GM12872 (cell line): ENCODE measurements at regions not wholly inside any gene's neighbourhood (a gene's known extent, or its start where the extent isn't known, plus 50 kb on each side); places are given as distances from the start of the nearest gene placed in this dataset.

Experiments used
- TF ChIP-seq, protein P1 (sequence below): IDR thresholded peaks from 3 replicates; pipeline ENCODE4 v1.5.1; 2011; ENCODE audit warnings: low read depth, mild to moderate bottlenecking, low read length, moderate library complexity; ENCODE audit not compliant: insufficient read depth

DNA sequence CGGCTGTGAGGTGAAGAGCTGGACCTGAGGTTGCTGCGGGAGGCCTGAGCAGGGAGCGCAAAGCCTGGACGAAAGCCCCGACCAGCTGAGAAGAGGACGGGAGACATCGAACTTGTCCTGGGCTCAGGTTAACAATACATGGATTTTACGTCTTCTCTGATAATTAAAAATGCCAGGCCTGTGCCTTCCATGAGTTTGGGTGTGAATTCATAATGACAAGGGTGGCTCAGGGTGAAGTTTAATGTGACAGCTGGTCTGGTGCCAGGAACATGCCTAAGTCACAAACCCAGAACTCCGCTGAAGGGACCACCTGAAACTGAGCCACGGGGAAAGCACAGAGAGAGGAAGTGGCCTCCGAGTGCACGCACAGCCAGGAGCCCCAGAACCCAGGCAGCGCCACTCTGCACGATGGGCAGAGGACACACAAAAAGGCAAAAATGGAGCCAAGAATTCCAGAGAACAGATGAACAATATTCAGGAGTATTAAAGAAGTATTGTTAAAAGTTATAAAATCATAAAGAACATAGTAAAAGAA lies 150.1 kb upstream of the RPS6KA2 start:
- TF ChIP-seq, protein P1, sequence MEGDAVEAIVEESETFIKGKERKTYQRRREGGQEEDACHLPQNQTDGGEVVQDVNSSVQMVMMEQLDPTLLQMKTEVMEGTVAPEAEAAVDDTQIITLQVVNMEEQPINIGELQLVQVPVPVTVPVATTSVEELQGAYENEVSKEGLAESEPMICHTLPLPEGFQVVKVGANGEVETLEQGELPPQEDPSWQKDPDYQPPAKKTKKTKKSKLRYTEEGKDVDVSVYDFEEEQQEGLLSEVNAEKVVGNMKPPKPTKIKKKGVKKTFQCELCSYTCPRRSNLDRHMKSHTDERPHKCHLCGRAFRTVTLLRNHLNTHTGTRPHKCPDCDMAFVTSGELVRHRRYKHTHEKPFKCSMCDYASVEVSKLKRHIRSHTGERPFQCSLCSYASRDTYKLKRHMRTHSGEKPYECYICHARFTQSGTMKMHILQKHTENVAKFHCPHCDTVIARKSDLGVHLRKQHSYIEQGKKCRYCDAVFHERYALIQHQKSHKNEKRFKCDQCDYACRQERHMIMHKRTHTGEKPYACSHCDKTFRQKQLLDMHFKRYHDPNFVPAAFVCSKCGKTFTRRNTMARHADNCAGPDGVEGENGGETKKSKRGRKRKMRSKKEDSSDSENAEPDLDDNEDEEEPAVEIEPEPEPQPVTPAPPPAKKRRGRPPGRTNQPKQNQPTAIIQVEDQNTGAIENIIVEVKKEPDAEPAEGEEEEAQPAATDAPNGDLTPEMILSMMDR, result no peak

DNA sequence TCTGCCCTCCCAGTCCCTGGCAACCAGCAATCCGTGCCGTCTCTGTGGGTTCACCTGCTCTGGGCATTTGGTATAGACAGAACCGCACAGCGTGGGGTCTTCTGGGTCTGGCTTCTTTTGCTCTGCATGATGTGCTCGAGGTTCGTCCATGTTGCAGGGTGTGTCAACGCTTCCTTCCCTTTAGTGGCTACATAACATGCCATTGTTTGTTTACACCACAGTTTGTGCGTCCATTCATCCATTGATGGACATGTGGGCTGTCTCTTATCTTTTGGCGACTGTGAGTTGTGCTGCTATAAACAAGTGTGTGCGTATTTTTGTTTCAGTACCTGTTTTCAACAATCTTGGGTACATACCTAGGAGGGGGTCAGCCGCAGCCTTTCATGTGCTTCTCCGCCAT lies 149.5 kb upstream of the RPS6KA2 start:
- TF ChIP-seq, protein P1, result no peak

DNA sequence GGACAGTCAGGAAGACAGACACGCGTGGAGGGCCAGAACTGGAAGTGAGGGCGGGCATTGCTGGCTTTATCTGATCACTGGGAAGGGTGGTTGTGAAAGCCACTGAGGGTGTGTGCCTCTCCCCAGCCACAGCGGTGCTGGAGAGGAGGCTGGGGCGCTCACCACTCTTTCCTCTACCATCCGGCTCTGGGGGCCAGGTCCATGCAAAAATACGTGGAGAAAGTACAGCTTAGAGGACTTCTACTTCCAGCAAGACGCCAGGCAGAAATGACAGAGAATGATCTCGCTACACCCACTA lies 148.8 kb upstream of the RPS6KA2 start:
- TF ChIP-seq, protein P1, result no peak

DNA sequence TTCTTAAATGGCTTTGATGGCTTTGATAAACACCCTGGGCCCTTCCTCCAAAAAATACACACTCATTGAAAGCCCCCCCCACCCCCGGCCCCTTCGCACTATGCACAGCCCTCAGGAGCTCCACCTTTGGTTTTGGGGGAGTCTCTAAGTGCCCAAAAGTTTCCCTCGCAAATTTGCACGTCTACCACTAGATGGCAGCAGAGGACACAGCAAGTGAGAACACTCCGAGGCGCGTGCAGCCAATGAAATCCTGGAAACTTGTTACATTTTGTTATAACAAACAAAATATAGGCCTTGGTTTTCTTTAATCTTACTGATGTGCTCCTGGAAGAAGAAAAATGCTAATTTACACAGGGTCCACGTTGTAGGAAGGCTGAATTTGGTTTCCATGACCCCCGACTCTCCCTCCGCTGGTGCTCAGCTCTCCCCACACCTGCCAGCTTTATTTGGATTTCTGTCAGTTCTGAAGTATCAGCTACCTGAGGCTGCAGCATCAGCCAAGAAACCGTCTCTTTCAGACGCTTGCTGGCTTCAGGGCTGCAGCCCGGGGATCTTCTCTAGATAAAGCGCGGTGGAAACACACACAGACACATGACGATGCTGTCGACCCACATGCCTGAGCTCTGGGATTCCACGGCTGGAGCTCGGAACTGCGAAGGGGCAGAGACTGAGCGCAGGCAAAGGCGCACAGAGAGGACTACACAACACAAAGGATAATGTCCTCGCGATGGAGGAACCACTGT lies 148.3 kb upstream of the RPS6KA2 start:
- TF ChIP-seq, protein P1, result peak; percentile 87

DNA sequence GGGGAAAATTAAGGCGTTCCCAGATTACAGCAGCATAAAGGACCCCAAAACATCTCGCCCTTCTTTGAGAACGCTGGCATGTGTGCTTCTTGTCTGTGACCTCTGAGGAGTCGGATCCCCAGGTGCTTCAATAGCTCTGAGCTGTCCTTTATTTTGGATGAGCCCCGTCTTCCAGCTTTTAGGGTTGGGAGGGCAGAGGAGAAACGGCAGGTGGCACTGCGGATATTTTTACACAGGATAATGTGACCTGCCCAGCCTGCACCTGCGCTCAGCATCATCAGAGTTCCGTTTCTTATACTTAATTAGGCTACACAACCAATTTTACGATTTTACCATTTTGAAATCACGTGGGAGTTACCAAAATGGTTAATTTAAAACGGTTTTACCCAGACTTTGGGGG lies 147.7 kb upstream of the RPS6KA2 start:
- TF ChIP-seq, protein P1, result no peak

DNA sequence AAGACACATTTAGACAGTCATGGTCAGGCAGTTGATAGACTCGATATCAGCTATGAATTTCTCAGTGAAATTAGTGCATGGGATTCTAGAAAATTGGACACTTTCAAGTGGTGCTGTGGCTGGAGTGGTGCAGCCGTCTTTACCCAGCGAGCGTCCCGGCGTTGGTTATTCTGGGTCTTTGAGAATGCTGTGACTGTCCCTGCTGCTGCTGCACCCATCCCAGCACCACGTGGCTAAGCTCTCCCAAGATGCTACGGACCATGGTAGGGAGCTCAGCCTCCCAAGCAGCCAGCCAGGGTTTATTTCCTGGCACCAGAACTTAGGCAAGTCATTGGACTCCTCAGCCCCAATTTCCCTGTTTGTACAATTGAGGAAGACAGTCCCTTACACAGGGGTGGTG lies 147.2 kb upstream of the RPS6KA2 start:
- TF ChIP-seq, protein P1, result no peak

DNA sequence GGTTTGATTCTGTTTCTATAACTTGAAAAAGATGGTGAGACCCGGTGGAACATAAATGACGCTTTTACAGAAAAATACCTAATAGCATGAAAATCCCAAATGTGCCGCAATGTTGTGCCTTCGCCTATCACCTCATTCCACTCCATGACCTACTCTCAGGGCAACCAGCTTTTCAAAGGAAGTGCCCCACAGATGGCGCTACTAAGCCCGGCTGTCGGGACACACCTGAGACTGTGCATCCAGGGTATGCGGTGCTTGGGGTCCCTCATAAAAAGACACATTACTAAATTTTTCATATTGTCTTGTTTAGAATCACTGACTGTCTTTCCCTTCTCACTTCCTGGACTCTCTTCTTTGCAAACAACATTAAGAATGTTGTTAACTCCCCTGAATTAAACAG lies 145.5 kb upstream of the RPS6KA2 start:
- TF ChIP-seq, protein P1, result peak; percentile 39; the same call in 1 of the 3 replicates

DNA sequence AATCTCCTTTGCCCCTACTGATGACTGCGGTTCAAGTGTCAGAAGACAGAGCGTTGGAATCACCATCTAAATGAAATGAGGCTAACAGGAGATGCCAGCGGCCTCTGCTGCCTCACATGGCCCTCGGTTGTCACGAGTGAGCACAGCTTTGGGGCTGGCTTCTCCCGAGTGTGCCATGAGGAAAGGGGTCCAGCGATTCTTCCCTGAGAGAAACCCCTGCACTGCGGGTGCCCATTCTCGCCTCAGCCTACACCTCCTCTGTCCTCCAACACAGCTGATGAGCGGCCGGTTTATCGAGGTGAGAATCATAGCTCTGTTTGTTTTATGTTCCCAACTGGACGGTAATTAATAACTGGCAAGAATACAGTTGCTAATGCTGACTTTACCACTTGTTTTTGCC lies 144.7 kb upstream of the RPS6KA2 start:
- TF ChIP-seq, protein P1, result no peak
